ENCODE measurements at regions not wholly inside any gene's neighbourhood (a gene's known extent, or its start where the extent isn't known, plus 50 kb on each side); places are given as distances from the start of the nearest gene placed in this dataset.
A peak's percentile ranks its signal among the peaks of the same experiment; 100 is the strongest.
"Not testable (repeated sequence)": the region's sequence is repeated elsewhere in the genome, so short reads cannot be mapped to it uniquely, and the experiment has no call there.

DNA sequence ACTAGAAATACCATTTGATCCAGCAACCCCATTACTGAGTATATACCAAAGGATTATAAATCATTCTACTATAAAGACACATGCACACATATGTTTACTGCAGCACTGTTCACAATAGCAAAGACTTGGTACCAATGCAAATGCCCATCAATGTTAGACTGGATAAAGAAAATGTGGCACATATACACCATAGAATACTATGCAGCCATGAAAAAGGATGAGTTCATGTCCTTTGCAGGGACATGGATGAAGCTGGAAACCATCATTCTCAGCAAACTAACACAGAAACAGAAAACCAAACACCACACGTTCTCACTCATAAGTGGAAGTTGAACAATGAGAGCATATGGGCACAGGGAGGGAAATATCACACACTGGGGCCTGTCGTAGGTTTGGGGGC lies 106.0 kb downstream of the SPATA18 start:
- H3K4me3 ChIP-seq (ENCODE audit: low read depth, low read length); H3K36me3 ChIP-seq (ENCODE audit: control insufficient read depth, insufficient read depth, low read length); DNase-seq (ENCODE audit: low read depth); H3K27me3 ChIP-seq (ENCODE audit: control insufficient read depth, insufficient read depth, low read length): not testable (repeated sequence)

DNA sequence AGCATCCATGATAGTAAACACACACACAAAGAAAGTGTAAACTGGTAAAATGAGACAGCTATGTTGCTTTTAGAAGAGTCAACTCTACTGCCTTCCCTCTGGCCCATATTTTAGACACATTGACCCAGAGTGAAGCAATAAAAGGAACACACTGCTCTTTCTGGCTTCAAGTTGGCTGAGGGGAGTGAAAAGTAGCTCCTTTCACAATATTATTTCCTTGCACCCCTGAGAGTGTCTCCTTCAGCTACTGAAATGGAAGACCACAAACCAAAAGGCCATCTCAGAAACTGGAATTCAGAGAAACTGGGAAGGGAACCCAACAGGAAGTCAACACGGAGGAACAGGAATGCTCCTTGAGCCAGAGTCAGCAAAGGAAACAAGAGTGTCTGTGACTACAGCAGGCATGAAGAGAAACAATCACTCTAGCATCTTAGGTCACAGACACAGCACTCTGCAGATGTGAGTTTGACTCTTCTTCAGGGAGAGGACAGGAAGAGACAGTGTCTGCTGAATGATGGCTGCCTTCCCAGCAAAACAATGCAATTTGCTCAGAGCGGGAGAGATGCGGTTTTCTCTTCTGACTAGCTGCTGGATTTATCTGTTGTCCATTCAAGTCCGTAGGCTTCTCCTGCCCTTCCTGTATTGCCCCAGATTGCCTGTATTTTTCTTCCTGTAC lies 106.7 kb downstream of the SPATA18 start:
- Histone ChIP-seq H3K36me3 (ENCODE audit: control insufficient read depth, insufficient read depth, low read length) (no peaks in the 10 kb centered on the region), H3K27me3 (ENCODE audit: control insufficient read depth, insufficient read depth, low read length) (no peaks in the 10 kb centered on the region), H3K4me3 (ENCODE audit: low read depth, low read length) (no peak overlapping the region)
- no peak for DNase-seq (ENCODE audit: low read depth)
- TF ChIP-seq, protein P1, sequence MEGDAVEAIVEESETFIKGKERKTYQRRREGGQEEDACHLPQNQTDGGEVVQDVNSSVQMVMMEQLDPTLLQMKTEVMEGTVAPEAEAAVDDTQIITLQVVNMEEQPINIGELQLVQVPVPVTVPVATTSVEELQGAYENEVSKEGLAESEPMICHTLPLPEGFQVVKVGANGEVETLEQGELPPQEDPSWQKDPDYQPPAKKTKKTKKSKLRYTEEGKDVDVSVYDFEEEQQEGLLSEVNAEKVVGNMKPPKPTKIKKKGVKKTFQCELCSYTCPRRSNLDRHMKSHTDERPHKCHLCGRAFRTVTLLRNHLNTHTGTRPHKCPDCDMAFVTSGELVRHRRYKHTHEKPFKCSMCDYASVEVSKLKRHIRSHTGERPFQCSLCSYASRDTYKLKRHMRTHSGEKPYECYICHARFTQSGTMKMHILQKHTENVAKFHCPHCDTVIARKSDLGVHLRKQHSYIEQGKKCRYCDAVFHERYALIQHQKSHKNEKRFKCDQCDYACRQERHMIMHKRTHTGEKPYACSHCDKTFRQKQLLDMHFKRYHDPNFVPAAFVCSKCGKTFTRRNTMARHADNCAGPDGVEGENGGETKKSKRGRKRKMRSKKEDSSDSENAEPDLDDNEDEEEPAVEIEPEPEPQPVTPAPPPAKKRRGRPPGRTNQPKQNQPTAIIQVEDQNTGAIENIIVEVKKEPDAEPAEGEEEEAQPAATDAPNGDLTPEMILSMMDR (IDR thresholded peaks at IDR 0.05; ENCODE audit: insufficient read depth, low read length, poor library complexity, severe bottlenecking), result no peak

DNA sequence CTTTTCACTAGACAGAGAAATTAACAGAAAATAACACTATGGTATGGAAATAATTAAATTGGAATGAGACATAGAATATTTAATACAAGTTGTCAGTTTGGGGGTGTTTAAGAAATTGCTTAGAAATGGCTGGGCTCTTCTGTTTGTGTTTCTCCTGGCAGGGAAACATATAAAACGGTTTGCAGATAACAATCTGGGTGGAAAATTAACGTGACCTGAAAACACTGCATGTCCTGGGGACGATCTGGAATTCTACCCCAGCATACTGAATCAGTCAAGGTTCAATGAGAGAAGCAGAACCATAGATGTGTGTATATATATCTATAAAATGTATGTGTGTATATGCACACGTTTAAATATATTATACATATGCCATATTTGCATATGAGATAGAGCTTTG lies 109.8 kb downstream of the SPATA18 start:
- DNase-seq (ENCODE audit: low read depth), result no peak
- Histone ChIP-seq H3K4me3 (ENCODE audit: low read depth, low read length) (no peak overlapping the region), H3K27me3 (ENCODE audit: control insufficient read depth, insufficient read depth, low read length) (no peaks in the 10 kb centered on the region), H3K36me3 (ENCODE audit: control insufficient read depth, insufficient read depth, low read length) (no peaks in the 10 kb centered on the region)
- TF ChIP-seq, protein P1 (IDR thresholded peaks at IDR 0.05; ENCODE audit: insufficient read depth, low read length, poor library complexity, severe bottlenecking), result no peak

DNA sequence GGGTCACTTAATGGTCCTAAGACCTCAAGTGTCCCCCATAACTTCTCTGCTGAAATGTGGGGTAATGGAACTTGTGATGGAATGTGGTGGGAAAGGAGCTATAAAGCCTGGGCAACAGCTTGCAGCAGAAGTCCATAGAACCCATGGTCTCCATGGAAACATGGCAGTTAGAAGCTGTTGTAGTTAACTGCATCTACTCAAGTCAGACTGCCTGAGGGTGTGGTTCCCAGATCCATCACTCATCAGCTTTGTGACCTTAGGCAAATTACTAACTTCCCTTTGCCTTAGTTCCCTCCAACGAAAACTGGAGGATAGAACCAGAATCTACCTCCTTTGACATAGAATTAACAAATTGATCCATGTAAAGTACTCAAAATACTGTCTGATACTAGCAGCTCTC lies 113.0 kb downstream of the SPATA18 start:
- Histone ChIP-seq H3K27me3 (ENCODE audit: control insufficient read depth, insufficient read depth, low read length) (no peaks in the 10 kb centered on the region), H3K36me3 (ENCODE audit: control insufficient read depth, insufficient read depth, low read length) (no peaks in the 10 kb centered on the region), H3K4me3 (ENCODE audit: low read depth, low read length) (no peak overlapping the region)
- TF ChIP-seq, protein P1 (IDR thresholded peaks at IDR 0.05; ENCODE audit: insufficient read depth, low read length, poor library complexity, severe bottlenecking), result no peak
- no peak for DNase-seq (ENCODE audit: low read depth)

DNA sequence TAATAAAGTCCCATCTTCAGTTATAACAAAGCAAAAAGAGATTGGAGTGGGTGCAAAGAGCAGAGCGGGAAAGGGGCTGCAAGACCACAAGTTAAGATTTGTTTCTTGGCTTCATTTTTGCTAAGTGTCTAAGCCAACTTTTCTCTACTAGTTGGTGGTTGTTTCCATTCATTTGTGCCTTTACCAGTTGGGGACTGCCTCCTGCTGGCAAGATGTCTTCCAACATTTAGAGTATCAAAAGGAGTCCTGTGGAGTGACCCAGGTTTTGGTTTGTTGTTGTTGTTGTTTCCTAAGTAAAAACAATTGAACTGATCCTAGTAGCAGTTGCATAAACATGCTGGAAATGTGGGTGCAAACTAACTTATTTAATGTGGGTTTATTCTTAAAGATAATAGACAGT lies 121.1 kb downstream of the SPATA18 start:
- TF ChIP-seq, protein P1 (IDR thresholded peaks at IDR 0.05; ENCODE audit: insufficient read depth, low read length, poor library complexity, severe bottlenecking), result peak; percentile 15
- Histone ChIP-seq H3K27me3 (ENCODE audit: control insufficient read depth, insufficient read depth, low read length) (no peaks in the 10 kb centered on the region), H3K36me3 (ENCODE audit: control insufficient read depth, insufficient read depth, low read length) (no peaks in the 10 kb centered on the region), H3K4me3 (ENCODE audit: low read depth, low read length) (no peak overlapping the region)
- DNase-seq (ENCODE audit: low read depth), result no peak

DNA sequence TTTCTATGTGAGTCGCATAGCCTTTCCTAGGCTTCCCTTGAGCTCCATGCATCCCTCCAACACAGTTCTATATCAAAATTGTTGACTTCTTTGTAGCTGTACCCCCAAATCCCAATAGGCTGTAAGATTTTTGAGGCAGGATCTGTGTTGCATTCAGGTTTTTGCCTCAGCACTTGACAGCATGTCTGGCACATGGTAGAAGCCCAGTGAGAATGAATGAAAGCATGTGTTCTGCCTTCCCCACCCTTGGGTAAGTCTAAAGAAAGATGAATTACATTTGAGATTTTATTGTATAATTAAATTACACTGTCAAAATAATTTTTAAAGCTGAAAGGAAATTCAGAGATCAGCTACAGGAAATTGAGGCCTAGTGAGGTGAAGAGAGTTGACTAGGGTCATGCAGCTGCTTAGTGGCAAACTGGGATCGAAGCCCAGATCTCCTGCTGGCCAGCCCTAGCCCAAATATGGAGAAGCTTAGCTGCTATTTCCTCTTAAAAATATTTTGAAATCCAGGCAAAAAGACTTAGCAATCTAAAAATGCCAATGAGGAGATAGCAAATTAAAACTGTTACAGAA lies 122.5 kb downstream of the SPATA18 start:
- no peaks in the 10 kb centered on the region for H3K27me3 ChIP-seq (ENCODE audit: control insufficient read depth, insufficient read depth, low read length)

More for the DNA sequence above, 122.5 kb downstream of the SPATA18 start:
- DNase-seq (ENCODE audit: low read depth), result no peak
- Histone ChIP-seq H3K36me3 (ENCODE audit: control insufficient read depth, insufficient read depth, low read length) (no peaks in the 10 kb centered on the region), H3K4me3 (ENCODE audit: low read depth, low read length) (no peak overlapping the region)
- TF ChIP-seq, protein P1 (IDR thresholded peaks at IDR 0.05; ENCODE audit: insufficient read depth, low read length, poor library complexity, severe bottlenecking), result no peak
